GM18858 (cell line): ENCODE measurements at regions not wholly inside any gene's neighbourhood (a gene's known extent, or its start where the extent isn't known, plus 50 kb on each side); places are given as distances from the start of the nearest gene placed in this dataset.

Experiments
- ATAC-seq: cut with Tn5 transposase; IDR thresholded peaks from one replicate; pipeline ENCODE4 v1.9.1; 2021; ENCODE audit not compliant: unreplicated experiment

DNA sequence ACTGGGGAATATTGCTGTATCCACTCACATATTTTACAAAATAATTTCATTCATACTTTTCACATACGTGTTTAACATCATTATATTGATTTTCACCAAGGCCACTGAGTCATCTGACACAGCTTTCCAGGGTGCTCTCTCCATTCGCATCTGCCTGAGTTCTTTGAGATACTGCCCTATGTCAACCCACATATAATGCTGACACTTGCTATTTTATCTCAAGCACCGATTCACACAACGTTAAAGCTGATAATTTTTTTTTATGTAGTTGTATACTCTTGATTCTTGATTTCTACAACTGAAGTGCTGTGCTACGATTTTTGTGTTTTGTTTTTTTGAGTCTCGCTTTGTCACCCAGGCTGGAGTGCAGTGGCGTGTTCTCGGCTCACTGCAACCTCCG is 249.8 kb upstream of the CDIN1 start:
- ATAC-seq: no peak

DNA sequence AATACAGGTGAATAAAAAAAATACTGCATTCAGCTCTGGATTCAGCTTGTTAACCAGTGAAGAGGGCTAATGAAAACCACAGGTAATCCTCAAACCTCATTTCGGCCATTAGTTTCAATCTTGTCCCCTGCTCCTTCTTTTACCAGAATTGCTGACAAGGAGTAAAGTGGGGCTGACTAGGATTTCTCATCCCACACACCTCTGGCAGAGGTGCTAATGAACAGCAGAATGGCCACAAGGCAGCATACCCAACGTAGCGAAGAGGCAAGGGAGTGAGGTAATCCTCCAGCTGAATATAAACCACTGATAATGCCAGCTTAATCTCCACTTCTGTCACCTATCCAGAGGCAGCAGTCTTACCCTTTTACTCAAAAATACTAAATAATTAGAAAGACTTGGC is 248.8 kb upstream of the CDIN1 start:
- ATAC-seq: no peak

DNA sequence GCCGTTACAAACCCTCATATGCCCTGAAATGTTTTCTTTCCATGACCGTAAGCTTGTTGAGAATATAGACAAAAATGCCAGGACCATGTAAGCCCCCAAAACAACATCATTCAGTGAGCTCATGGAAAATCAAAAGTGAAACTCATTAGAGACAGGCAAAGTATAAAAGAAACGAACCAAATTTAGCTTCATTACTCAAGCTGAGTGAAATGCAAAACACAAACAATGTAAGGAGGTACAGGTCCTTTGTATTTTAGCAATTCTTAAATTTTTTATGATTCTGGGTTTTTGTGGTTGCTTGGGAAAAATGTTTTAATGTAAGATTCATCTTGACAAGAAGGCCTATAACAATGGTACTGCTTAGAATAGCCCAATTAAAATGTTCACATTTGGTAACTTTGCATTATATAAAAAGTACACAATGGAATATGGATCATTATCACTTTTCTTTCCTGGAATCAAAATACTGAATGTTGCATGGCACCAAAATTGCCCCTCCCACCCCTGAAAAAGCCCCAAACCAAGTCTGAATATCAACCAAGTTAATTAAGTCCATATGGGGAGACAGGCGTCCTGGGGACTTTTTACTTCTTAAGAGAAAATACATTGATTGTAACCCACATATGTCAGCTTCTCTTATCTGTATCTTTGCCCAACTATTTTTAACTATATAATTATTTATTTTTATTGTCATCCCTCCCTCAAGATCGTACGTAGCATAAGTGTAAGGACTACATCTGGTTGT is 247.7 kb upstream of the CDIN1 start:
- ATAC-seq: no peak

DNA sequence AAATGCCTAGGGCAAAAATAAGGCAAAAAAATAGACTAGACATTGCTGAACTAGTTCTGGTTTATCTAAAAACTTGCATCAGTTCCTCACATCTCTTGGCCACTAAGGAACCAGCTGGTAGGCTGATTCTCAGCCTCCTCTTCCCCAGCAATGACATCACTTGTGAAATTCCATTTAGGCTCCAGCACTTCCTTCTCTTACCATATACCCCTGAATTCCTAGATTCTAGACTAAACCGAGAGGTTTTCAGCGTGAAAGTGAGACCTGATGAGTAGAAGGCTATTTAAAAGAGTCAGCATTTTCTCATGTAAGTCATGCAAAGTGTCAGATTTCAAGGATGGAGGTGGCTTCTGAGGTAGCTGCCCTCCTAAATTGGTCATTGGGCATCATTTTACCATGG is 247.1 kb upstream of the CDIN1 start:
- no peak for ATAC-seq

DNA sequence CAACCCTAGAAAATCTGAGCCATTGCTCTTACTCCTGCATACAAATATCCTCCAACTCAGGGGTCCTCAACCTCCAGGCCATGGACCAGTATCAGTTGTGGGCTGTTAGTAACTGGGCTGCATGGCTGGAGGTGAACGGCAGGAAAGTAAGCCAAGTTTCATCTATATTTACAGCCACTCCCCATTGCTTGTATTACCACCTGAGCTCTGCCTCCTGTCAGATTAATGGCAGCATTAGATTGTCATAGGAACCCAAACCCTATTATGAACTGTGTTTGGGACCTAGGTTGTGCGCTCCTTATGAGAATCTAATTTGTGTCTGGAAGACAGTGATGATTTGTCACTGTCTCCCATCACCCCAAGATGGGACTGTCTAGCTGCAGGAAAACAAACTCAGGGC is 246.5 kb upstream of the CDIN1 start:
- ATAC-seq: no peak

DNA sequence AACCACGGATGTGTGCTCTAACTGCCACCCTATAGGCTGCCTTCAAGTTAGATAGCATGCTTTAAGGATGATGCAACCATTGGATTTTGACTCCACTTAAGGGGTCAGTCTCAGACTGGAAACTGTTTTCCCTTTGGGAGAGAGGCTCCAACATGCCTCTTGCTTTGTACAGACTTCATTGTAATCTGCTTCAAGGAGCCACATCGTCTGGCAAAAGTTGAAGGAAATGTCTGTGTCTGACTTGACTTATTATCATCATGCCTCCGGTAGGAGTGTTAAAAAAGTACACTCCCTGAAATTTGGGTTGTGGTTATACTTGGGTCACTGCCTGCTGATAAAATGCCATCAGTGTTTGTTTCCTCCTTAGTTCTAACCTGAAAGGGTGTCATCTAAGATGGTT is 245.4 kb upstream of the CDIN1 start:
- no peak for ATAC-seq

DNA sequence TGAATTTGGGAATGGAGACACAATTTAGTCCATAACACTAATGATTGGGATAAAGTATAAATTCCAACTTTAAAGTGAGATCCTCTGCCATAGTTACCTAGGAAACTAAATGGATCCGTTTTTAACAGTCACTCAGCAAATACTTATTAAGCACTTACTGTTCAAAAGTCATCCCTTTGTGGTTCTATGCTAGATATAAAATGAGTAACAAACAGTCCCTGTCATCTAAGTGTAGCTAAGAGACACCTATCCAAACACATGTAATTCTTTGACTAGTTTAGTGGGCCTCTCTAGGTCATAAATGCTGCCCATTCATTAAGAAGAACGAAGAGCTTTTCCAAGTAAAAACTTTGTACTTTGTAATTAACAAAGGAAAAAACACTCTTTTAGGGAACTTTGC is 244.2 kb upstream of the CDIN1 start:
- ATAC-seq: no peak

DNA sequence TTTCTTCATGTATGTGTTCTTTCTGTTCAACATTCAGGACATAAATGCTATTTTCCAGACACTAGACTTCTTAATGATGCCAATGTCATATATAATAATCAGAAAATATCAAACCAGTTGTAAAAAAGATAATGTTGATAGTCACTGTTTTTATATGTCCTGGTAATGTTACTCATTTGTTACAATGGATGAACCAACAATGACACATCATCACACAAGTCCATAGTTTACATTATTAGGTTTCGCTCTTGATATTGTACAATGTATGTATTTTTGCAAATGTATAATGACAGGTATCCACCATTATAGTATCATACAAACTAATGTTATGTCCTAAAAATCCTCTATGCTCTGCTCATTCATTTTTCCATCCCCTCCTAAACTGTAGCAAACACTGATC is 243.8 kb upstream of the CDIN1 start:
- no peak for ATAC-seq

DNA sequence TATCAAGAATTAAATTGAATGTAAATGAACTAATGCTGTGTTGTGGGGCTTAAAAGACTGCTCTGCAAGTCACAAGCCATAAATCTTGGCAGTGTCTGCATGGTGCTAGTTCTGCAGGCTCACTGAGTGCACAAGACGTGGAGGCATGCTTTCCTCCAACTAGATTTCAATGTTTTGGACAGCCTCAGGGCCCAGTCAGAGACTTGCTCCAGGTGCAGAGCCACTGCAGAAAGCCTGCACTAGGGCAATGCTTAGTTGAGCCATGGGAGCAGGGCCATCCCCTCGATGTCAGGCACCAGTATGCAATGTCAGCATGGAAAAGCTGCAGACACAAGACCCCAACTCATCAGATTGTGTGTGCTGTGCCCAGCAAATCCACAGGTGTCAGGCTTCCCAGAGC is 234.5 kb upstream of the CDIN1 start:
- ATAC-seq: no peak

DNA sequence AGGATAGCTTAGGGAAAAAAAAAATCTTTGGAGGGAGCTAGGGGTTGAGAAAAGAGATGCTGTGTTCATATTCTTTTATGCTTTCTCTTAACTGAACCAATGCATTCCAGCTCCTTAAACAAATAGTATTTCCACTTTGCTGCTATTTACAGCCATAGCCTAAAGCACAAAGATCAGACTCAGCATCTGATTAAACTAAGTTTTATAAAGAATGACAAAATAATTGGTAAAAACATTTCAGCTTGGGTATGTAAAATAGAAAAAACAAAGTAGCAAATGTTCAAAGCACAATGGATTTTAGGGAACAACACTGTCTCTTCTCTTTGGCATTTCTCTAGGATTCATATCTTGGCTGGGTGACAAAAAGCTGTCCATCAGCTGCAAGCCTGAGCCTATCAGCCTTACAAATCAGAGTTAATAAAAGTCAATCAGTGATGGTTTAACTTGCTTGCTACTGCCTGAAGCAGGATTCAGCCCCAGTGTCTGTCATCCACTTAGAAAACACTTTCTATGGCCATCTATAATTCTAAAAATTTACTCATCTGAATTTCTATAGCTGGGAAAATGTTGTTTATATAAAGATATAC is 232.1 kb upstream of the CDIN1 start:
- no peak for ATAC-seq

DNA sequence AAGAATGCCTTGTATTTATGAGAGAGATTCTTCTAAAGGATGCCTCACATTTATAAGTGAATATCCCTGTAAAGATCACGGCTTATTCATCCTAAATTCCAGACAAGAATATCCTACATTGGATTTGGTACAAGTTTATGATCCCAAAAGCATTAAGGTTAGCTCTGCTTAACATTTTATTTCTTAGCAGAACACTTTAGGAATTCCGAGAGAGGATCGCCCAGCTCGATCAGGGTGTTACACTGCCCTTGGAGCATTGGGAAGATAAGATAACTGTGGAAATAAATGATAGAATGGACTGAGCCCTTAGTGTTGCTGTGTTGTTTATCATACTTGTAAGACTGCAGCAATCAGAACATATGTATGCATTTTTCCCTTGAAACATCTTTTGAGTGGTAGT is 223.0 kb upstream of the CDIN1 start:
- no peak for ATAC-seq

DNA sequence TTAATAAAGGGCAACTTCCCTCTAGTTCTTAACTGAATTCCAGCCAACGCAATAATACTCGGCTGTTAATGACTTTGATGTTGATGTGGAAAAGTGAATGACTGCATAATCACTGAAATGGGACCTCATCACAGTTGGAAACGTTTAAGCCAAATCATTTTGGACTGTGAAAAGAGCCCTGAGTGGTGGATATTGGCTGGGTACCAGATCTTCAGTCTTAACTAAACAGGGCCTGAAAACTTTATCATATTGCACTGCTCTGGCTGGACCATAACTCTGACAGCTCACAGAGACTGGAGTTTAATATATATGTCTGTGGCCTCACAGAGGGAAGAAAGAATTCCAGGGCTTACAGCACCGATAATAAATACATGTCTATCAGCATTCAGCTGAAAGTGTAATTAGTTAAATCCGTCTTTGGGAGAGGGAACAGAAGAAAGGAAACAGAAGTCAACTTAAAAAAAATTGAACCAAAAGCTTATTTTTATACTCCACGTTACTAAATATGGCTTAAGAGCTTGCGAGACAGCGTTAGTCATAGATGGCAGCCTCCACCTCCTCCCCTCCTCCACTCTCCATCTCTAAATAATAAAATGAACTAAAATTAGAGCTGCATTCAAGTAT is 222.3 kb upstream of the CDIN1 start:
- no peak for ATAC-seq

DNA sequence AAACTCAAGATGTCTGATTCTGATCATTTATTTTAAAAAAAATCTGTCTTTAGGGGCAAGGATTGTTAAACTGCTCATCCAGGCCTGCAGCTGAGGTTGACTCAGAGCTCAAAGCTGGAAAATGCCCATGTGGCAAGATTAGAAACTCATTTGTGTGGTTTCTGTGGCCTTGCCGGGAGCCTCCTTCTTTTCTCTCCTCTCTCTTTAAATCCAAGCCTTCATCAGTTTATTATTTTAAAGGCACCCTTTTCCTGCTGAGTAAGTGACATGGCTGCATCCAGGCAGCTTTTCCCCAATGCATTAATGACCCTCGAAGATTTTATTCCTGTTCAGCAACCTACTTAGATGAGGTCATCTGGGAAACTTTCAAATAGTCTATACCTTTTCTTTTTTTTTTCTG is 221.3 kb upstream of the CDIN1 start:
- no peak for ATAC-seq

DNA sequence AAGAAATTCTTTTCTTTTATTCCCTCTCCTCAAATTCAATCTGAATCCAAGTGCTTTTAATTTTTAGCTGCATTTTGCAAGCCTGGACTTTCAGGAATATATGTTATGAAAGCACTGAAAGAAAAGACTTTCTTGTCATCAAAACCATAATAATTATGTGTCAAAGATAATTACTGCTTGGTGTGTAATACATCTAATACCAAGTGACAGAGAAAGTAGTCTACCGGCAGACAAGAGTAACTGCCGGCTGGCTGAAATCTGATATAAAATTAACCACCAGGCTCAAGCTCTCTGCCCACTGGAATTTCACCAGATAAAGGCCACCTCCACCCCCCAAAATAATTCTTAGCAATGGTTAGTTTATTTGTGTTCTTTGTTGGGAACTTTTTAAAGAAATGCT is 220.9 kb upstream of the CDIN1 start:
- no peak for ATAC-seq

DNA sequence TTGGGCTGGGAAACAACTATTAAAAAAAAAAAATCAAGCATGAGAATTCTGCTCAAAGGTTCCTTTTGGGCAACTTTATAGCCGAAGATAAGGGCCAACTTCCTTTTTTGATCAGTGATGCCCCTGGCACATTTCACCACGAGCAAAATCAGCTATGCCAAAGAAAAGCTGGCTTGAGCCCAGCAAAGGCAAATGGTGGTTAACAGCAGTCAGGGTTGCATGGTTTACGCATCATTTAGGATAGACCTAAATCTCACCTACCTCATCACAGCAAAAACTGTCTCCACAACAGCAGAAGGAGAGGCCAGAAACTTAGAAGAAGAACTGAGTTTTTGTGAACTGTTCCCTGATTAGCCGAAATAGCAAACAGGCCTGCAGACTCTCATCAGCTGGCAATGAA is 220.1 kb upstream of the CDIN1 start:
- no peak for ATAC-seq

DNA sequence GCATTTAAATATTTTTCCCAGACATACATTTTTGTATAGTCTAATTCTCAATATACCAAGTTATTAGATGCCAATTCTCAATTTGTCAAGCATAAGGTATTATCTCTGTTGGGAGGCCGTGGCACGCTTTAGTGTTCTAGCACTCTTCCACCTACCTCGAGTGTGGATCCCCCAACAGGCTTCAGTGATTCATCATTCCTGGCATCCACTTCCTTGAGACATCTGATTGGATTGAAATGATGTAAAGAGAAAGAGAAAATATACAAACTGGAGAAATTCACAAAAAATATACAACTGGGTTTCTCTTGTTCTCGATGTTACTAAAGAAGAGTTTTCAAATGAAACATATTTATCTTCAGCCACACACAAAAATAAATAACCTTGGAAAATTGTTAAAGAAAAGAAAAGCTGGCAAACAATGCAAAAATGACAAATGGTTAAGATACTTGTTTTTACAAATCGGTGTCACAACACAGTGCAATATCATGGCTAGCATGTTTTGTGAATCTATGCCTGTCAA is 218.0 kb upstream of the CDIN1 start:
- no peak for ATAC-seq

DNA sequence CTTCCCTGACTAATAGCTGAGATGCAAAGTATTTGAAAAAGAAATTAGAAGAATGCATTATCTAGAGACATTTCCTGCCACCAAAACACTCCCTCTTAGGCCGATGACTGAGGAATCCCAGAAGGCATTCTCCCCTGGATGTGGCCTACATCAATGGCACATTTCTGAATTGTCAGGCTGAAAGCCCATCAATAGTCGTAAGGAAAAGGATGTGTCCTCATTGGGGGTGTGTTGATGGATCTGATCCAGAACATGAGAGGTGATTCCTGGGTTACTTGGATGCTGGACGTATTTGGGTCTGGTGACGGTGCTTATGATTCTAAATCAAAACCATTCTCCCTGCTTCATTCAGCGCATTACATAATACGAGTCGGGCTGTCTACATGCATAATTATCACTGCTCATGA is 216.9 kb upstream of the CDIN1 start:
- ATAC-seq: no peak

DNA sequence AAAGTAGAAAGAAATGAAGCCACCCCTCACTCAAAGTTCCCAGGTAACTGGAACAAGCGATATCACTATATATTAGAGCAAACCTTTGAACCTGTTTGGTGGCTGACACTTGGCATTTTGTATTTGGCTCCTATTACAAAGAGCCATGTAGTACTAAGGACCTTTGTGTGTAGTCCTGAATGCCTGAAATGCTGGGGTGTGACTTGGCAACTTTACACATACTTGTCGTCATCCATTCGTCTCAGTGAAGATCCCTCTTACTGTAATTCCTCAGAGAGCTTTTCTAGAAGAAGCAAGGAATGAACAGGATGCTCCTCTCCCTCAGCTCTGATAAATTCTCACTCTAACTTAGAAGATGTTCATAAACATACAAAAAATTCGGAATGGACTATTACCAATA is 216.1 kb upstream of the CDIN1 start:
- ATAC-seq: no peak

DNA sequence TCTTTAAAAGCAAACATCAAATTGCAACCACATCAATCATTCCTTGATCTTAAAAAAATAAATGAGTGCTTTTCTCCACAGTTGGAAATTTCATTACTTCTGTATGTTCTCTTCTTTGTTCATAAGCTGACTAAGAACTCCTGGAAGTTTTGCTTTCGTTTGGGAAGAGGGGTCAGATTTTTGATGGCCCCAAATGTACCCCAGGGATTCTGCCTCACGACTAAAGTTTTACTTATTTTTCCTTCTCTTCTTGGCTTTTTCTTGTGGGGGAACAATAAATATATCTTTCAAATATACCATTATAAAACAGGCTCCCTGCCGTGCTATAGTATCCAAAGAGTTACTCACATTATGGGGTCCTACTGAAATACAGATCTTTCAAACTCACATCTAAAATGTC is 215.0 kb upstream of the CDIN1 start:
- ATAC-seq: no peak

DNA sequence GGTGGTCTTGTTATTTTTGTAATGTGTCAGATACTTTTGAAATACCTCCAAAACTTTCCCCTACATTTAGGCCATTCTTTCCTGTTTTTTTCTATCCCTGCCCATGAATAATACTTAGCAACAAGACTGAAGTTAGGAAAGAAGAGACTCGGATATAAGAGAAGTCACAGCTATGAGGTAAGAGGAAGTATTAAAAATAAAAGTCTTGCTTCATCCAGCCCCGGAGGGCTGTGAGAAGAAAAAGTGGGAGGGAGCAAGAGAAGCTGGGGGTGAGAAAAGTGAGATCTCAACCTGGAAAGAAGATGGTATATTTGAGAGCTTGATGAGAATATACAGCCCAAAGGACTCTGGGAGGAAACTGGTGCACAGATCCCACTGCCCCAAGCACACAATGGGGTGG is 213.5 kb upstream of the CDIN1 start:
- ATAC-seq: no peak

DNA sequence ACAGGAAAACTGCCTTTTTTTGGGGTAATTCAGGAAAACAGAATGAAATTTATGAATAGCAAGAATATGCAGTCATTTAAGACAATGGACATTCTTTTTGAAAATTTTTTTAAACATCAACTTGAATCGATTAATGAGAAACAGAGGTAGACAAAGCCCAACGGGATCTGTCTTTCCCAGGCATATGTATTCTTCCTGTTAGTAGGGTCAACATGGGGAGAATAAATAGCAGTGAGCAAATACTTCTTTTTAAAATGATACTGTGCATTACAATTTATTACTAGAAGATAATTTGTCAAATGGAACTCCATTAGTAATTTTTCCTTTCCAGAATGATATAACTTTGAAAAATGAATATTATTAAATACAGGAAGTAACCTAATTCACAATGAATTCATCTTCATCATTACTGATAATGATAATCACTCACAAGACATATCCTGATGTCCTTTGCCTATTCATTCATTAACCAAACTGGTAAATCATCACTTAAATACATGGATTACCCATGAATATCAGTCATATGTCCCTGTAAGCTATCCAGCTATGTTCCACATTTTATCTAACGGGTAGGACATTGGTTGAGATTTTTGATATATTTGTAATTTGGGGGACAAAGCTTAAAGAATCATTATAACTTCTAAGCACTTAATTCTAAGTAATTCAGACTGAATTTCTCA is 209.2 kb upstream of the CDIN1 start:
- no peak for ATAC-seq

DNA sequence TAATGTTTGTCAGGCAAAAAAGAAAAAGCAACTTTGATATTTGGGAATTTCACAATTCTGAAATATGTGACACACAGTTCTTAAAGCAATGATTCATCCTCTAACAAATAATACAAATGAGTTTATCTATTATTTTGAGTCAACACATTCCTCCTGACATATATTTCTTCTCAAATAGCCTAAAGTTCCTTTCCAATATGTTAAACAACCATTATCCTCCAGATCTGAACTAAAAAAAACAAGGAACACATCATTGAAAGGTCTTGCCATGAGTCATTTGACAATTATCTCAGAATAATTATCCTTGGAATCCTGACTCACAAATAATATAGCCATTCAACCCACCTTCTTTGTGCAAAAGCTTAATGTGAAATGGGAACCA is 208.7 kb upstream of the CDIN1 start:
- no peak for ATAC-seq
